ENCODE measurements at regions not wholly inside any gene's neighbourhood (a gene's known extent, or its start where the extent isn't known, plus 50 kb on each side); places are given as distances from the start of the nearest gene placed in this dataset.

DNA sequence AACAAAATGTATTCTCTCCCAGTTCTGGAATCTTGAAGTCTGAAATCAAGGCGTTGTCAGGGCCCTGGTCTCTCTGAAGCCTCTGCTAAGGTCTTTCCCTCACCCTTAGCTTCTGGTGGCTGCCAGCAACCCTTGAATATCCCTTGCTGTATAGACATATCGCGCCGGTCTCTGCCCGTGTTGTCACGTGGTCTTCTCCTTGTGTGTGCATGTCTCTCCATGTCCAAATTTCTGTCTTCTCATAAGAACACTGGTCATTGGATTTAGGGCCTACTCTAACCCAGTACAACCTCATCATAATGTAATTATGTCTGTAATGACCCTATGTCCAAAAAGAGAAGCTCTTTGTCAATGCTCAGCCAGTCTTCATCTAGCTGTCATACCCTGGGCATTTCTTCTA, 85.7 kb upstream of the ETS2 start:
- TF ChIP-seq, protein P1, sequence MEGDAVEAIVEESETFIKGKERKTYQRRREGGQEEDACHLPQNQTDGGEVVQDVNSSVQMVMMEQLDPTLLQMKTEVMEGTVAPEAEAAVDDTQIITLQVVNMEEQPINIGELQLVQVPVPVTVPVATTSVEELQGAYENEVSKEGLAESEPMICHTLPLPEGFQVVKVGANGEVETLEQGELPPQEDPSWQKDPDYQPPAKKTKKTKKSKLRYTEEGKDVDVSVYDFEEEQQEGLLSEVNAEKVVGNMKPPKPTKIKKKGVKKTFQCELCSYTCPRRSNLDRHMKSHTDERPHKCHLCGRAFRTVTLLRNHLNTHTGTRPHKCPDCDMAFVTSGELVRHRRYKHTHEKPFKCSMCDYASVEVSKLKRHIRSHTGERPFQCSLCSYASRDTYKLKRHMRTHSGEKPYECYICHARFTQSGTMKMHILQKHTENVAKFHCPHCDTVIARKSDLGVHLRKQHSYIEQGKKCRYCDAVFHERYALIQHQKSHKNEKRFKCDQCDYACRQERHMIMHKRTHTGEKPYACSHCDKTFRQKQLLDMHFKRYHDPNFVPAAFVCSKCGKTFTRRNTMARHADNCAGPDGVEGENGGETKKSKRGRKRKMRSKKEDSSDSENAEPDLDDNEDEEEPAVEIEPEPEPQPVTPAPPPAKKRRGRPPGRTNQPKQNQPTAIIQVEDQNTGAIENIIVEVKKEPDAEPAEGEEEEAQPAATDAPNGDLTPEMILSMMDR (IDR thresholded peaks at IDR 0.05; ENCODE audit: insufficient read depth, low read length), result no peak
- TF ChIP-seq GABPA (IDR thresholded peaks at IDR 0.05; ENCODE audit: low read depth) (no peak), SPI1 (IDR thresholded peaks at IDR 0.05; ENCODE audit: borderline replicate concordance, low read depth) (no peak), POLR2AphosphoS5 (IDR thresholded peaks at IDR 0.05; ENCODE audit: low read depth) (no peak)
- TF ChIP-seq, protein P2, sequence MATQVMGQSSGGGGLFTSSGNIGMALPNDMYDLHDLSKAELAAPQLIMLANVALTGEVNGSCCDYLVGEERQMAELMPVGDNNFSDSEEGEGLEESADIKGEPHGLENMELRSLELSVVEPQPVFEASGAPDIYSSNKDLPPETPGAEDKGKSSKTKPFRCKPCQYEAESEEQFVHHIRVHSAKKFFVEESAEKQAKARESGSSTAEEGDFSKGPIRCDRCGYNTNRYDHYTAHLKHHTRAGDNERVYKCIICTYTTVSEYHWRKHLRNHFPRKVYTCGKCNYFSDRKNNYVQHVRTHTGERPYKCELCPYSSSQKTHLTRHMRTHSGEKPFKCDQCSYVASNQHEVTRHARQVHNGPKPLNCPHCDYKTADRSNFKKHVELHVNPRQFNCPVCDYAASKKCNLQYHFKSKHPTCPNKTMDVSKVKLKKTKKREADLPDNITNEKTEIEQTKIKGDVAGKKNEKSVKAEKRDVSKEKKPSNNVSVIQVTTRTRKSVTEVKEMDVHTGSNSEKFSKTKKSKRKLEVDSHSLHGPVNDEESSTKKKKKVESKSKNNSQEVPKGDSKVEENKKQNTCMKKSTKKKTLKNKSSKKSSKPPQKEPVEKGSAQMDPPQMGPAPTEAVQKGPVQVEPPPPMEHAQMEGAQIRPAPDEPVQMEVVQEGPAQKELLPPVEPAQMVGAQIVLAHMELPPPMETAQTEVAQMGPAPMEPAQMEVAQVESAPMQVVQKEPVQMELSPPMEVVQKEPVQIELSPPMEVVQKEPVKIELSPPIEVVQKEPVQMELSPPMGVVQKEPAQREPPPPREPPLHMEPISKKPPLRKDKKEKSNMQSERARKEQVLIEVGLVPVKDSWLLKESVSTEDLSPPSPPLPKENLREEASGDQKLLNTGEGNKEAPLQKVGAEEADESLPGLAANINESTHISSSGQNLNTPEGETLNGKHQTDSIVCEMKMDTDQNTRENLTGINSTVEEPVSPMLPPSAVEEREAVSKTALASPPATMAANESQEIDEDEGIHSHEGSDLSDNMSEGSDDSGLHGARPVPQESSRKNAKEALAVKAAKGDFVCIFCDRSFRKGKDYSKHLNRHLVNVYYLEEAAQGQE (IDR thresholded peaks at IDR 0.05; ENCODE audit: insufficient replicate concordance, low read depth), result no peak
